ENCODE measurements at regions not wholly inside any gene's neighbourhood (a gene's known extent, or its start where the extent isn't known, plus 50 kb on each side); places are given as distances from the start of the nearest gene placed in this dataset.

GRCh38 chr5:5792106-5792505 lies 369.6 kb downstream of the ICE1 start:
- no peaks in the 10 kb centered on the region for H3K4me1 ChIP-seq
- H3K36me3 ChIP-seq: no peaks in the 10 kb centered on the region
- no peak overlapping the region for H3K4me3 ChIP-seq
- intact Hi-C loops (cut with DNase I): no loop called here
- no peak for TF ChIP-seq CTCF (IDR thresholded peaks at IDR 0.05)
- ATAC-seq (no peak), DNase-seq (no peak)
- H3K27ac ChIP-seq: no peak overlapping the region
- H3K9me3 ChIP-seq: no peaks in the 10 kb centered on the region
- H3K27me3 ChIP-seq: no peaks in the 10 kb centered on the region

DNA sequence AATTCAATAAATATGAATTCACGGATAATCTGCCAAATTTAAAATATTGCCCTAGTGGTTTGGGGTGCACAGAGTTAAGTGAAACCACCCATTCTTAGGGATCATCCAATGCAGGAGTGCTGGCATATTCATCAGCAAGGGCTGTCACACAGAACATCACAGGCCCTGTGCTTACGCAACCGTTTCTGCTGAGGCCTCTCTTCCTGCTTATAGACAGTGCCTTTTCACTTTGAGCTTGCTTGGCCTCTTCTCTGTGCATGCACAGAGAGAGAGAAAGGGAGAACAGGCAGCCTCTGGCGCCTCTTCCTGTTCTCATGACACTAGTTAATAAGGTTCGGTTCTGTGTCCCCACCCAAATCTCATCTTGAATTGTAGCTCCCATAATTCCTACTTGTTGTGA lies 366.3 kb downstream of the ICE1 start:
- Histone ChIP-seq H3K9me3 (no peaks in the 10 kb centered on the region), H3K27ac (no peak overlapping the region), H3K4me3 (no peak overlapping the region), H3K4me1 (no peaks in the 10 kb centered on the region), H3K36me3 (no peaks in the 10 kb centered on the region), H3K27me3 (no peaks in the 10 kb centered on the region)
- no peak for ATAC-seq
- no peak for TF ChIP-seq CTCF (IDR thresholded peaks at IDR 0.05)
- intact Hi-C loops (cut with DNase I): no loop called here
- no peak for DNase-seq

GRCh38 chr5:5787373-5787772 lies 364.9 kb downstream of the ICE1 start:
- Histone ChIP-seq H3K9me3 (no peaks in the 10 kb centered on the region), H3K36me3 (no peaks in the 10 kb centered on the region), H3K27me3 (no peaks in the 10 kb centered on the region), H3K4me1 (no peaks in the 10 kb centered on the region), H3K27ac (no peak overlapping the region), H3K4me3 (no peak overlapping the region)
- intact Hi-C loops (cut with DNase I): no loop called here
- TF ChIP-seq CTCF (IDR thresholded peaks at IDR 0.05): no peak
- DNase-seq: no peak
- ATAC-seq: no peak

- Histone ChIP-seq H3K9me3 (no peaks in the 10 kb centered on the region), H3K4me3 (no peak overlapping the region), H3K4me1 (no peaks in the 10 kb centered on the region), H3K27ac (no peak overlapping the region), H3K36me3 (no peaks in the 10 kb centered on the region), H3K27me3 (no peaks in the 10 kb centered on the region)
- ATAC-seq (no peak), DNase-seq (no peak)
- intact Hi-C loops (cut with DNase I): no loop called here
- no peak for TF ChIP-seq CTCF (IDR thresholded peaks at IDR 0.05)
Observed at GRCh38 chr5:5784101-5784500, 361.6 kb downstream of the ICE1 start.

GRCh38 chr5:5783021-5783420 lies 360.5 kb downstream of the ICE1 start:
- ATAC-seq (no peak), DNase-seq (no peak)
- no peak for TF ChIP-seq CTCF (IDR thresholded peaks at IDR 0.05)
- Histone ChIP-seq H3K4me1 (no peaks in the 10 kb centered on the region), H3K27me3 (no peaks in the 10 kb centered on the region), H3K36me3 (no peaks in the 10 kb centered on the region), H3K9me3 (no peaks in the 10 kb centered on the region), H3K27ac (no peak overlapping the region), H3K4me3 (no peak overlapping the region)
- intact Hi-C loops (cut with DNase I): no loop called here

- intact Hi-C loops (cut with DNase I): no loop called here
- Histone ChIP-seq H3K9me3 (no peaks in the 10 kb centered on the region), H3K27me3 (no peaks in the 10 kb centered on the region), H3K4me3 (no peak overlapping the region), H3K27ac (no peak overlapping the region), H3K4me1 (no peaks in the 10 kb centered on the region), H3K36me3 (no peaks in the 10 kb centered on the region)
- ATAC-seq (no peak), DNase-seq (no peak)
- TF ChIP-seq CTCF (IDR thresholded peaks at IDR 0.05): no peak
Observed at GRCh38 chr5:5782402-5782801, 359.9 kb downstream of the ICE1 start.
